Suprapubic skin (tissue), 4 donors: ENCODE measurements at regions not wholly inside any gene's neighbourhood (a gene's known extent, or its start where the extent isn't known, plus 50 kb on each side); places are given as distances from the start of the nearest gene placed in this dataset.

Experiments used
- DNase-seq, 2 donors: peaks; one replicate each; pipeline ENCODE4 v3.0.0-alpha.2; 2019; ENCODE audit warnings: low spot score in 2 of 2
- H3K27ac ChIP-seq: fragments of 200-600 bp; sonication (generic); one replicate; pipeline ENCODE4 v1.5.1; 2019
- H3K27me3 ChIP-seq: fragments of 200-600 bp; sonication (generic); one replicate; pipeline ENCODE4 v1.5.1; 2019
- H3K36me3 ChIP-seq: fragments of 200-600 bp; sonication (generic); one replicate; pipeline ENCODE4 v1.5.1; 2019
- H3K4me1 ChIP-seq: fragments of 200-600 bp; sonication (generic); one replicate; pipeline ENCODE4 v1.5.1; 2019
- H3K4me3 ChIP-seq: fragments of 200-600 bp; sonication (generic); one replicate; pipeline ENCODE4 v1.5.1; 2019; ENCODE audit warnings: mild to moderate bottlenecking
- H3K9me3 ChIP-seq: fragments of 200-600 bp; sonication (generic); one replicate; pipeline ENCODE4 v1.5.1; 2019
- EP300 ChIP-seq: sonication (generic); formaldehyde crosslinking; IDR thresholded peaks from one replicate; pipeline ENCODE4 v1.6.1; 2017; ENCODE audit warnings: antibody characterized with exemption
- POLR2A ChIP-seq, 2 donors: fragments of 450-650 bp; IDR thresholded peaks; one replicate each; pipeline ENCODE4 v1.6.1; 2017; ENCODE audit warnings: antibody characterized with exemption in 2 of 2, mild to moderate bottlenecking in 2 of 2, moderate library complexity in 2 of 2
- POLR2AphosphoS5 ChIP-seq, 3 donors: sonication (generic); formaldehyde crosslinking; IDR thresholded peaks; one replicate each; pipeline ENCODE4 v1.6.1; 2017; ENCODE audit warnings: antibody characterized with exemption in 3 of 3
- WGBS: methylation state at CpG from one replicate; pipeline ENCODE4 v1.1.5; 2018; 5-methylcytosine and 5-hydroxymethylcytosine counted together
- TF ChIP-seq, protein P1 (sequence below), 2 donors: fragments of 200-600 bp in 1 of 2; fragments of 450-650 bp in 1 of 2; sonication (generic) in 1 of 2; IDR thresholded peaks; one replicate each; pipeline ENCODE4 v1.5.1; 2016 to 2019; ENCODE audit warnings: antibody characterized with exemption in 2 of 2, mild to moderate bottlenecking in 1 of 2, moderate library complexity in 1 of 2

DNA sequence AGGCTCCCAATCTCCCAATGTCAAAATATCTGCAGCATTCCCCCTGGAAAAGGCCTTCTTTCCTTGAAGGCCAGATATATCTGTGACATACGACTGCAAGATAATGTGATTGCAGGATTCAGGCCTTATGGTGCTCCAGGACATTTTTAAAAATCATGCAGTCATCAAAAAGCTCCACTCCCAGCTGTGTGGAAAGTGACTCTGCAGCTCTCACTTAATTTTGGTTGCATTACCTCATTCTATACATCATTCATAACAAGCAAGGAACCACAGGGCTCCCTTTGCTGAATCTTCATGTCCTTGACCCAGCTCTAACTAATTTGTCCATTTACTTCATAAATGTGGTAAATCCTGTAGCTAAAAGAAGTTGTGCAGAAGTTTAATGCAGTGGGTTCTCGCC, 386.2 kb upstream of the SLC30A5 start:
- no peaks in the 10 kb centered on the region for H3K4me1 ChIP-seq
- no peak for DNase-seq
- TF ChIP-seq, protein P1, sequence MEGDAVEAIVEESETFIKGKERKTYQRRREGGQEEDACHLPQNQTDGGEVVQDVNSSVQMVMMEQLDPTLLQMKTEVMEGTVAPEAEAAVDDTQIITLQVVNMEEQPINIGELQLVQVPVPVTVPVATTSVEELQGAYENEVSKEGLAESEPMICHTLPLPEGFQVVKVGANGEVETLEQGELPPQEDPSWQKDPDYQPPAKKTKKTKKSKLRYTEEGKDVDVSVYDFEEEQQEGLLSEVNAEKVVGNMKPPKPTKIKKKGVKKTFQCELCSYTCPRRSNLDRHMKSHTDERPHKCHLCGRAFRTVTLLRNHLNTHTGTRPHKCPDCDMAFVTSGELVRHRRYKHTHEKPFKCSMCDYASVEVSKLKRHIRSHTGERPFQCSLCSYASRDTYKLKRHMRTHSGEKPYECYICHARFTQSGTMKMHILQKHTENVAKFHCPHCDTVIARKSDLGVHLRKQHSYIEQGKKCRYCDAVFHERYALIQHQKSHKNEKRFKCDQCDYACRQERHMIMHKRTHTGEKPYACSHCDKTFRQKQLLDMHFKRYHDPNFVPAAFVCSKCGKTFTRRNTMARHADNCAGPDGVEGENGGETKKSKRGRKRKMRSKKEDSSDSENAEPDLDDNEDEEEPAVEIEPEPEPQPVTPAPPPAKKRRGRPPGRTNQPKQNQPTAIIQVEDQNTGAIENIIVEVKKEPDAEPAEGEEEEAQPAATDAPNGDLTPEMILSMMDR (IDR thresholded peaks at IDR 0.05), result no peak
- TF ChIP-seq POLR2A (IDR thresholded peaks at IDR 0.05) (no peak), POLR2AphosphoS5 (IDR thresholded peaks at IDR 0.05) (no peak)
- 62% methylated on average over 2 of the region's 2 CpGs for WGBS
- H3K27me3 ChIP-seq, result no peaks in the 10 kb centered on the region
- H3K4me3 ChIP-seq, result no peak overlapping the region
- no peaks in the 10 kb centered on the region for H3K9me3 ChIP-seq
- H3K36me3 ChIP-seq, result no peaks in the 10 kb centered on the region
- no peak overlapping the region for H3K27ac ChIP-seq

DNA sequence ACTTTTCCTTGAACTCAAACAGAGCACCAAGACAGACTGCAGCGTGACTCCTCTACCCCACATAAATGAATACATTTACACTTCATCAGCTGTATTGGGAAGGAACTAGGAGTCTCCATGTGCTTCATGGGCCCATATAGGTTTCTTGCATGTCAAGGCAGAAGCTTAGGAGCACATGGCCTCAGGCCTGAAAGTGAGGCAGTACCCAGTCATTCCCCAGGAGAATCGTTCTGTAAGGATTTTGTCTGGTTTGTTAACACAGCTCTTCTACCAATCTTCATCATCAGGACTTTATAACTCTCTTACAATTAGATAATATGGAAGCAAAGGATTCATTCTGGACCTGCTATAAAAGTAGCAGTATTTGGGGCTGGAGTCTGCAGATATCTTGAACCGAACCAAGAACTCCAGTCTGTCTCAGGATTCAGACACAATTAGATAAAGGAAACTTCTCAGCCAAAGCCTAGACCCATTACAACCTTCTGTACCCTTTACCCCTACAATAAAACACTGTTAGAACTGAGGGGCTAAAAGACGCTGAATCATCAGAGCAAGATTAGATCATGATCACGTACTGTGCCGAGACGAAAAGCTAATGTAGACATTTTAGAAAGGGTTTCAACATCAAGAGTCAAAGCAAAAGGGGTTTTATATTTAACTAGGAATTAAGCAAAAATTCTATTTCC, 385.5 kb upstream of the SLC30A5 start:
- TF ChIP-seq POLR2A (IDR thresholded peaks at IDR 0.05), result no peak
- TF ChIP-seq, protein P1 (IDR thresholded peaks at IDR 0.05), result no peak
- TF ChIP-seq EP300, result no peak
- no peak for TF ChIP-seq POLR2AphosphoS5 (IDR thresholded peaks at IDR 0.05)
- 90% methylated on average over 7 of the region's 7 CpGs for WGBS
- no peaks in the 10 kb centered on the region for H3K36me3 ChIP-seq
- no peaks in the 10 kb centered on the region for H3K27me3 ChIP-seq
- no peaks in the 10 kb centered on the region for H3K4me1 ChIP-seq
- H3K27ac ChIP-seq, result no peak overlapping the region
- DNase-seq, result no peak
- no peaks in the 10 kb centered on the region for H3K9me3 ChIP-seq
- H3K4me3 ChIP-seq, result no peak overlapping the region

DNA sequence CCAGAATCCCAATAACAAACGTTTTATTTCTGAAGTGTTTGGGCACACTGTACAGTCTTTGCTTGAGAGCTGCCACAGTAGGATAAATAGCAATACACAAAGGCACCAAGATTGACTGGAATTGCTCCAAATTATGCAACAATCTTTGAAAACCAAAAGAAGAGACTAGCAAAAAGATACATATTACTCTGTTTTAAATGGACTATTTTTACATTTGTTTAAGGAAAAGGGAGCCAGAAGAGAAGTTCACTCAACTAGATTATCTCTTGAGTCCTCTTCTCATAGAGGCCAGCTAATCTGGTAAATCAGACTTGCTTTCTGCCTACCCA, 385.0 kb upstream of the SLC30A5 start:
- DNase-seq, result no peak
- no peaks in the 10 kb centered on the region for H3K4me1 ChIP-seq
- WGBS, result 37% methylated on average over 1 of the region's 1 CpG
- H3K9me3 ChIP-seq, result no peaks in the 10 kb centered on the region
- TF ChIP-seq EP300 (no peak), POLR2A (IDR thresholded peaks at IDR 0.05) (no peak), POLR2AphosphoS5 (IDR thresholded peaks at IDR 0.05) (no peak)
- TF ChIP-seq, protein P1 (IDR thresholded peaks at IDR 0.05), result no peak
- H3K27me3 ChIP-seq, result no peaks in the 10 kb centered on the region
- no peak overlapping the region for H3K4me3 ChIP-seq
- no peaks in the 10 kb centered on the region for H3K36me3 ChIP-seq
- H3K27ac ChIP-seq, result no peak overlapping the region

DNA sequence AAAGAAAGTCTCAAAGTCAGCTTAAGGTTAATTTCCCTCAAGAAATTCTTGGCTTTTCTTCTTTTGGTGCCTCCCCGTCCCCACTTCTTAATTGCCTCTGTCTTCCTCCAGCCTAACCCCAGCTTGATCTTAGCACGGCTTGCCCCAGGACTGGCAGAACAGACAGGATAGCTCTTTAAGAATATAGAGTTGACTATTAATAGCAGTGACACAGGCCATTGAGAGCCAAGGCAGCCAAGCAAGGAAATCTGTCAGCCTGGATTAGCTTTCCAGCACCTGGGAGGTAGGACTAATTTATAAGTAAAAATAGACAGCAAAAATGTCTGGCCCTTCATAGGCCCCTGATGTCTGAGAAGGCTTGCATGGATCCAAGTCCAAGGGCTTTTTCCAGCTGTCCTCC, 384.6 kb upstream of the SLC30A5 start:
- no peak for DNase-seq

DNA sequence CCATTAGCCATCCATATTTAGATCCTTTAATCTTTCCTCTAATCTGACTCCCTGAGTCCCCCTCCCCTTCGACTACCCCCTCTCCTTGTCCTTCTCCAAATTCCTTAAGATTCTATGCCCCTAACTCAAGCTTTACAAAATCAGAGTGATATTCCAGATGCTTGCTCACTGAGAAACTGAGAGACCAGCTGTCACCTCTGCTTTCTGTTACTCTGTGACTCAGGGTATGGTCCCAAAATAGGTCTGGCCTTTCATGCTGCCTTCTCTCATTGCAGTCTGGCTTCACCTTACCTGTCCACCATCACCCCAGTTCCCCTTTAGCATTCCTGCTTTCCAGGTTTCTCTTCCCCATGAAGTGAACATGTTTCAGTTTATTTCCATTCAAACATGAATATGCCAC, 383.3 kb upstream of the SLC30A5 start:
- Histone ChIP-seq H3K27ac (no peak overlapping the region), H3K4me1 (no peaks in the 10 kb centered on the region), H3K36me3 (no peaks in the 10 kb centered on the region), H3K9me3 (no peaks in the 10 kb centered on the region), H3K27me3 (no peaks in the 10 kb centered on the region), H3K4me3 (no peak overlapping the region)
- TF ChIP-seq EP300 (no peak), POLR2A (IDR thresholded peaks at IDR 0.05) (no peak), POLR2AphosphoS5 (IDR thresholded peaks at IDR 0.05) (no peak)
- TF ChIP-seq, protein P1 (IDR thresholded peaks at IDR 0.05), result no peak
- 79% methylated on average over 1 of the region's 1 CpG for WGBS
- no peak for DNase-seq

More for the DNA sequence above, 384.6 kb upstream of the SLC30A5 start:
- TF ChIP-seq EP300, result no peak
- no peak for TF ChIP-seq POLR2A (IDR thresholded peaks at IDR 0.05)
- TF ChIP-seq POLR2AphosphoS5 (IDR thresholded peaks at IDR 0.05), result no peak
- TF ChIP-seq, protein P1 (IDR thresholded peaks at IDR 0.05), result no peak
- H3K4me1 ChIP-seq, result no peaks in the 10 kb centered on the region
- no peak overlapping the region for H3K27ac ChIP-seq
- no peaks in the 10 kb centered on the region for H3K36me3 ChIP-seq
- 74% methylated on average over 2 of the region's 2 CpGs for WGBS
- H3K4me3 ChIP-seq, result no peak overlapping the region
- H3K9me3 ChIP-seq, result no peaks in the 10 kb centered on the region
- no peaks in the 10 kb centered on the region for H3K27me3 ChIP-seq
